ENCODE measurements at regions not wholly inside any gene's neighbourhood (a gene's known extent, or its start where the extent isn't known, plus 50 kb on each side); places are given as distances from the start of the nearest gene placed in this dataset.

DNA sequence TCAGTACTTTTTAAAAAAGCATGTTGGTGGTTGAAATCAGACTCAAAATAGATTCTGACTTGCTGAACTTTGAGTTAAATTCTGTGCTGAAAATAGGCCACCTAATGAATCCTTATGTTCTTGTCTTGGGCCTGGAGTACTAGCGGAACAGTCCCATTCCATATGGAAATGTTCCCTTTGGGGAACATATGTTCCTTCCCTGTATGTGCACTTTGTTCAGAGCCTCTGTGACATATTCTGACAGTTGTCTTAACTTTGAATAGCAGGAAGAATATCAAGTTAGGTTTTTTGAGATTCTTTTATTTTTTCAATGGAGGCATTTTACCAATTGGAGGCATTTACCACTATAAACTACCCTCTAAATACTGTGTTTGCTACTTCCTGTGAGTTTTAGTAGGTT is 1667.8 kb downstream of the PLA2G4A start:
- Histone ChIP-seq H3K27me3 (ENCODE audit: control insufficient read depth, insufficient read depth, low read length) (no peaks in the 10 kb centered on the region), H3K9ac (ENCODE audit: low read length) (no peak overlapping the region), H3K4me1 (ENCODE audit: control insufficient read depth, insufficient read depth, low read length) (no peaks in the 10 kb centered on the region), H3K36me3 (ENCODE audit: control insufficient read depth, insufficient read depth, low read length) (no peaks in the 10 kb centered on the region), H3K4me3 (ENCODE audit: low read length) (no peak overlapping the region), H3K27ac (ENCODE audit: low read depth, low read length) (no peak overlapping the region)

DNA sequence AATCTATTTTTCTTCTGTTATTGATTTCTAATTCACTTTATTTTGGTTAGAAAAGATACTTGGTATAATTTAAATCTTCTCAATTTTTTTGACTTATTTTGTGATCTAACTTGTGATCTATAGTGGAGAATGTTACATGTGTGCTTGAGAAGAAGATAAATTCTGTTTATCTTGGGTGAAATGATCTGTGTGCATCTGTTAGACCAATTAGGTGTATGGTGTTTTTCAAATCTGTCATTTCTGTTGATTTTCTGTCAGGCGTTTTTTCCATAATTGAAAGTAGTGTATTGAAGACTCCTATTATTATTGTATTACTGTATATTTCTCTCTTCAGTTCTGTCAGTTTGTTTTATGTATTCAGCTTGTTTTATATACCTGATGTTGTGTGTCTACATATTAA is 1668.3 kb downstream of the PLA2G4A start:
- H3K27me3 ChIP-seq (ENCODE audit: control insufficient read depth, insufficient read depth, low read length), result no peaks in the 10 kb centered on the region
- H3K36me3 ChIP-seq (ENCODE audit: control insufficient read depth, insufficient read depth, low read length), result no peaks in the 10 kb centered on the region
- no peaks in the 10 kb centered on the region for H3K4me1 ChIP-seq (ENCODE audit: control insufficient read depth, insufficient read depth, low read length)
- H3K27ac ChIP-seq (ENCODE audit: low read depth, low read length), result no peak overlapping the region
- no peak overlapping the region for H3K9ac ChIP-seq (ENCODE audit: low read length)
- no peak overlapping the region for H3K4me3 ChIP-seq (ENCODE audit: low read length)

DNA sequence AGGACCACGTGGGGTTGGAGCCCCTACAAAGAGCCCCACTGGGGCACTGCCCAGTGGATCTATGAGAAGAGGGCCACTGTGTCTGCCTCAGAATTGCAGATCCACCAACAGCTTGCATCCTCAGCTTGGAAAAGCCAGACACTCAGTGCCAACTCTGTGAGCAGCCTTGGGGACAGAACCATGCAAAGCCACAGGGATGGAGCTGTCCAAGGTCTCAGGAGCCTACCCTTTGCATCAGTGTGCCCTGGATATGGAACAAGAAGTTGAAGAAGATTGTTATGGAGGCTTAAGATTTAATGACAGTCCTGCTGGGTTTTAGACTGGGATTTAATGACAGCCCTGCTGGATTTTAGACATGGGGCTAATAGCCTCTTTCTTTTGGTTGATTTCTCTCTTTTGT is 1670.9 kb downstream of the PLA2G4A start:
- Histone ChIP-seq H3K27me3 (ENCODE audit: control insufficient read depth, insufficient read depth, low read length) (no peaks in the 10 kb centered on the region), H3K9ac (ENCODE audit: low read length) (no peak overlapping the region), H3K4me1 (ENCODE audit: control insufficient read depth, insufficient read depth, low read length) (no peaks in the 10 kb centered on the region), H3K4me3 (ENCODE audit: low read length) (no peak overlapping the region), H3K27ac (ENCODE audit: low read depth, low read length) (no peak overlapping the region), H3K36me3 (ENCODE audit: control insufficient read depth, insufficient read depth, low read length) (no peaks in the 10 kb centered on the region)

DNA sequence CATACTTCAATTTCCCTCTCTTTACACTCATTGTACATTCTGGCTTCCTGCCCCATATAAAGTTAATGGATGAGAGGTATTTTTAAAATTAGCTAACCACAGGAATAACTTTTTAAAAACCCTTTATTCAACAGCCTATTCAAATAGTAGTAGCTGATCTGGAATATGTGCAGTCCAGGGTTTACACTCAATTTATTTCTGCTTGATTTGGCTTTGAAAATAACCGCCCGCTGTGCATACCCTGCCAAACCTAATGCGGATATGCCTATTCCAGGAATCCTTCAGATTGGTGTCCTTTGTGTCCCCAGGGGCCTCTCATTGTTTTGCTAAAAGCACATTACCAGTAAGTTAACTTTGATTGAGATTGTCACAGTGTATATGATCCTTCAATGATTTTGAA is 1686.2 kb downstream of the PLA2G4A start:
- Histone ChIP-seq H3K27ac (ENCODE audit: low read depth, low read length) (no peak overlapping the region), H3K4me1 (ENCODE audit: control insufficient read depth, insufficient read depth, low read length) (no peaks in the 10 kb centered on the region), H3K36me3 (ENCODE audit: control insufficient read depth, insufficient read depth, low read length) (no peaks in the 10 kb centered on the region)

DNA sequence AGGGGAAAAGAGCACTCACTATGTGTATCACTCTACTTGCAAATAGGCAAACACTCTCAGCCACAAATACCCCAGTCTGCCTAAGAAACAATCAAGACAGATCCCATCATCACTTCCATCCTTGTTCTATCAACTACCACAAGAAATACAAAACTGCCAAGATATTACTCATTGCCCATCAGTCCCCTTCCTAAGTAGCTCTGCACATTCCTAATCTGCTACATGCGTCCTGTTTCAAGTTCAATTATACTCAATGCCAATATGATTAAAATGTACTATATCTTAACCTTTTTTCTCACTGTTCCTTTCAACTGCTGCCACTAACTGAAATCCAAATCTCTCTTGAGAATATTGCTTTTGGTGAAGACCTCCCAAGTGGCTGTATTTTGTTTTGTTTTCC is 1688.4 kb downstream of the PLA2G4A start:
- Histone ChIP-seq H3K36me3 (ENCODE audit: control insufficient read depth, insufficient read depth, low read length) (no peaks in the 10 kb centered on the region), H3K9ac (ENCODE audit: low read length) (no peak overlapping the region), H3K4me1 (ENCODE audit: control insufficient read depth, insufficient read depth, low read length) (no peaks in the 10 kb centered on the region), H3K27ac (ENCODE audit: low read depth, low read length) (no peak overlapping the region), H3K4me3 (ENCODE audit: low read length) (no peak overlapping the region), H3K27me3 (ENCODE audit: control insufficient read depth, insufficient read depth, low read length) (no peaks in the 10 kb centered on the region)

More for the DNA sequence above, 1686.2 kb downstream of the PLA2G4A start:
- Histone ChIP-seq H3K27me3 (ENCODE audit: control insufficient read depth, insufficient read depth, low read length) (no peaks in the 10 kb centered on the region), H3K9ac (ENCODE audit: low read length) (no peak overlapping the region), H3K4me3 (ENCODE audit: low read length) (no peak overlapping the region)

DNA sequence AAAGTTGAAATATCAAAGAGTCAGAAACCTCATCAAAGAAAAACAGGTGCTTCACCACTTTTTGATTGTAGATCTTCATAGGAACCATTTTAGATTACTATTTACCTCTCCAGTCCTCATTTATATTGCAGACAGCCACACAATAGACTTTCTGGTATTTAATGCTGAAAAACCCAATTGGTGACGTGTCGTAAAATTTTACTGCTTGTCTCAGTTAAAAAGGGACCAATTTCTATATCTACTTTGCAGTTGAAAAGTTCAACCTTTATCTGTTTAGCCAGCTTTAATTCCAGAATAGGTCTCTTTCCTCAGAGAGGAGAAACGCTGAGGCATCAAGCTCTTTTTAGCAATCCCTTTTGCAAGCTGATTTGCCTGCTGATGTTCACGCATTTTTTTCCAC is 1722.4 kb downstream of the PLA2G4A start:
- Histone ChIP-seq H3K4me1 (ENCODE audit: control insufficient read depth, insufficient read depth, low read length) (no peaks in the 10 kb centered on the region), H3K27me3 (ENCODE audit: control insufficient read depth, insufficient read depth, low read length) (no peaks in the 10 kb centered on the region), H3K4me3 (ENCODE audit: low read length) (no peak overlapping the region), H3K36me3 (ENCODE audit: control insufficient read depth, insufficient read depth, low read length) (no peaks in the 10 kb centered on the region), H3K9ac (ENCODE audit: low read length) (no peak overlapping the region), H3K27ac (ENCODE audit: low read depth, low read length) (no peak overlapping the region)

DNA sequence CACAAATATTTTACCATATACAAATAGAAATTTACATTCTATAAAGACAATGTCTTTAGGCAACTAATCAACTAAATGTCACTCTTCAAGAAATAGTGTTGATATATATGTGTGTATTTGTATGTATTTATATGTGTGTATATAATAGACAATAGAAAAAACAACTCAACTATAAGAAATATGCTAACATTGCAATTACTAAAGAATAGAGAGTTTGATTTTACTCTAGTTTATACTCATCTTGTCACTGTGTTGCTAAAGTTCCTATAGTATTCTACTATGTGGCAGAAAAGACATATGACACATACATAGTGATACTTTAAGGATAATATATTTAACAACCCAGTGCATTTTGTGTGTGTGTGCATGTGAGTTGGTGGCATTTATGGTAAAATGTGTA is 1728.3 kb downstream of the PLA2G4A start:
- no peaks in the 10 kb centered on the region for H3K36me3 ChIP-seq (ENCODE audit: control insufficient read depth, insufficient read depth, low read length)
- no peak overlapping the region for H3K9ac ChIP-seq (ENCODE audit: low read length)
- no peaks in the 10 kb centered on the region for H3K27me3 ChIP-seq (ENCODE audit: control insufficient read depth, insufficient read depth, low read length)
- no peaks in the 10 kb centered on the region for H3K4me1 ChIP-seq (ENCODE audit: control insufficient read depth, insufficient read depth, low read length)
- no peak overlapping the region for H3K4me3 ChIP-seq (ENCODE audit: low read length)
- no peak overlapping the region for H3K27ac ChIP-seq (ENCODE audit: low read depth, low read length)

DNA sequence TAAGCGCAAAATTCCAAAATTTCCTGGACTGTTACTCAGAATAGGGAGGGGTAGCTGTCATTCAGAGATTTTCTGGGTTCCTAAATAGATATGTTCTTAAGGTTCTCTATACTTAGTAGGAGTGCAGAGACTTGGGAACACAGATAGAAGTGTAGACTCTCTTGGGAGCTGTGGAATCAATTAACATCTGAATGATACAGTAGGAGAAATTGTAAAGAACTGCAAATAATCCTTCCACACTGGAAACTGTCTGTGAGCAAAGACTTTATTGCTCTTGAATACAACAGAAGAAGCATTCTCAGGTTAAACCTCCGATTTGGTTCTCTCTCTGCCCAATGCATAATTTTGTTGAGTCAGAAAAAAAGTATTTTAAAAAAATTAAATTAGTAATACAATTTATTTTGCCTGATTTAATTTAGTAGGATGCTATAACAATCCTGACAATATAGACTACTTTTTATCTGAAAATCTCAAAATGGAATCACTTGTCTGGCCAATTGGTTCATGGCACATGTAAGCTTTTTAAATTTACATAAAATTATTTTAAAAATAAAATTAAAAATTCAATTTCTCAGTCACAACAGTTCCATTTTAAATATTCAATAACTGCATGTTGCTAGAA is 1754.3 kb downstream of the PLA2G4A start:
- Histone ChIP-seq H3K9ac (ENCODE audit: low read length) (no peak overlapping the region), H3K4me3 (ENCODE audit: low read length) (no peak overlapping the region), H3K4me1 (ENCODE audit: control insufficient read depth, insufficient read depth, low read length) (no peaks in the 10 kb centered on the region), H3K27ac (ENCODE audit: low read depth, low read length) (no peak overlapping the region), H3K27me3 (ENCODE audit: control insufficient read depth, insufficient read depth, low read length) (no peaks in the 10 kb centered on the region), H3K36me3 (ENCODE audit: control insufficient read depth, insufficient read depth, low read length) (no peaks in the 10 kb centered on the region)

DNA sequence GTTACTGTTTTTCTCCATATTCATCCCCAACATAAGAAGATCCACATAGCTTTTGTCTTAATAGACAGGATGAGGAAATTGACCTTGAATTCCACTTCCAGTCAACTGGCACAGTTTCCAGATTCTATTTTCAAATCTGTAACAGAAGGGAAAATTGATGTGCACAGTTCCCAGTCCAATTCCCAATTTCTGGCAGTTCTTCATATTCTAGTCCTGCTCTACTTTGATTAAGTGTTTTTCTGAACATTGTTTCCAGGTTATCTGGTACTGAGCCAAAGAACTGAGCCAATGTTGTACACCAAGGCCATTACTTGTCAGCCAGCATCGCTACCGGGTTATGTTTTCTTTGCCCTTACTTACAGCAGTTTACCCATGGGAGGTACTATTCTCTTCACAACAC is 1755.4 kb downstream of the PLA2G4A start:
- H3K27me3 ChIP-seq (ENCODE audit: control insufficient read depth, insufficient read depth, low read length), result no peaks in the 10 kb centered on the region
- no peak overlapping the region for H3K4me3 ChIP-seq (ENCODE audit: low read length)
- H3K27ac ChIP-seq (ENCODE audit: low read depth, low read length), result no peak overlapping the region
- no peak overlapping the region for H3K9ac ChIP-seq (ENCODE audit: low read length)
- H3K4me1 ChIP-seq (ENCODE audit: control insufficient read depth, insufficient read depth, low read length), result no peaks in the 10 kb centered on the region
- H3K36me3 ChIP-seq (ENCODE audit: control insufficient read depth, insufficient read depth, low read length), result no peaks in the 10 kb centered on the region

DNA sequence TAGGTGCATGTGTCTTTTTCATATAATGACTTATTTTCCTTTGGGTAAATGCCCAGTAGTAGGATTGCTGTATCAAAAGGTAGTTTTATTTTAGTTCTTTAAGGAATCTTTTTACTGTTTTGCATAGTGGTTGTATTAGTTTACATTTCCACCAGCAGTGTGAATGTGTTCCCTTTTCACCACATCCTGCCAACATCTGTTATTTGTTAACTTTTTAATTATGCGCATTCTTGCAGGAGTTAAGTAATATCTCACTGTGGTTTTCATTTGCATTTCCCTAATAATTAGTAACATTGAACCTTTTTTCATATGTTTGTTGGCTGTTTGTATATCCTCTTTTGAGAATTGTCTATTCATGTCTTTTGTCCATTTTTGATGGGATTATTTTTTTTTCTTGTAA is 1761.9 kb downstream of the PLA2G4A start:
- Histone ChIP-seq H3K27me3 (ENCODE audit: control insufficient read depth, insufficient read depth, low read length) (no peaks in the 10 kb centered on the region), H3K36me3 (ENCODE audit: control insufficient read depth, insufficient read depth, low read length) (no peaks in the 10 kb centered on the region), H3K4me3 (ENCODE audit: low read length) (no peak overlapping the region), H3K9ac (ENCODE audit: low read length) (no peak overlapping the region), H3K4me1 (ENCODE audit: control insufficient read depth, insufficient read depth, low read length) (no peaks in the 10 kb centered on the region), H3K27ac (ENCODE audit: low read depth, low read length) (no peak overlapping the region)

DNA sequence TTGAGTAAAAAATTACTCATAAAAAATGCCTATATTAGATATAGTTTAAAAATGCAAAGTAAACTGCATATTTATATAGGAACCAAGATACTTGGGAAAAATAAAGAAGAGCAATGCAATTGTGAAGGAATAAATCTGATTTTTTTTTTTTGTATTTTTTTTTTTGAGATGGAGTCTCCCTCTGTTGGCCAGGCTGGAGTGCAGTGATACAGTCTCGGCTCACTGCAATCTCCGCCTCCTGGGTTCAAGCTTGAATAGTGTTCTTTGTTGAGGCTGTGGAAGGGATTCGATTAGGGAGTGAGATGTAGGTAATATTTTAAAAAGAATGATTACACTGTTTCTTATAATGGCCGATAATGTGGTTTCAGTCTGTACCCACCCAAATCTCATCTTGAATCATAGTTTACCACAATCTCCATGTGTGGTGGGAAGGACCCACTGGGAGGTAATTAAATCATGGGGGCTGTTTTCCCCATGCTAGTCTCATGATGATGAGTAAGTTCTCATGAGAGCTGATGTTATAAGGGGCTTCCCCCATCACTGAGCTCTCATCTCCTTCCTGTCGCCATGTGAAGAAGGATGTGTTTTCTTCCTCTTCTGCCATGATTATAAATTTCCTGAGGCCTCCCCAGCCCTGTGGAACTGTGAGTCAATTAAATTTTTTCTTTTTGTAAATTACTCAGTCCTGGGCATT is 1765.9 kb downstream of the PLA2G4A start:
- Histone ChIP-seq H3K9ac (ENCODE audit: low read length) (no peak overlapping the region), H3K36me3 (ENCODE audit: control insufficient read depth, insufficient read depth, low read length) (no peaks in the 10 kb centered on the region), H3K27ac (ENCODE audit: low read depth, low read length) (no peak overlapping the region), H3K4me3 (ENCODE audit: low read length) (no peak overlapping the region), H3K27me3 (ENCODE audit: control insufficient read depth, insufficient read depth, low read length) (no peaks in the 10 kb centered on the region), H3K4me1 (ENCODE audit: control insufficient read depth, insufficient read depth, low read length) (no peaks in the 10 kb centered on the region)

DNA sequence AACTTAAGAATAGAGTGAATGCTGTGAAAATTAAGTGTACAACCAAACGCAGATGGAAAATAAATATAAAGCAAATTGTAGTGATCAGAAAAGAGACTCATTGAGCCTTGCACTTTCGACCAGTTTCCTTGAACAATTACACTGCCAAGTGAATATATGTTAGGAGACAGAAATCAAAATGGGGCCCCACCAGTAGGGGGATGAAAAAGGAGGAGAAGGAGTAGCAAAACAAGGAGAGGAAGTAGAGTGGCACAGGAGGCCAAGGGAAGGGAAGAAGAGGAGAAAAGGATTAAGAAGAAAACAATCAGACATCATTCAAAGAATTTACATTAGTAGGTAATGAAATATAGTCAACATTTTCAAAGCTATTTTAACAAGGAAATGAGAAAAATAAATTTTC is 1770.6 kb downstream of the PLA2G4A start:
- Histone ChIP-seq H3K4me1 (ENCODE audit: control insufficient read depth, insufficient read depth, low read length) (no peaks in the 10 kb centered on the region), H3K27ac (ENCODE audit: low read depth, low read length) (no peak overlapping the region), H3K9ac (ENCODE audit: low read length) (no peak overlapping the region), H3K36me3 (ENCODE audit: control insufficient read depth, insufficient read depth, low read length) (no peaks in the 10 kb centered on the region), H3K27me3 (ENCODE audit: control insufficient read depth, insufficient read depth, low read length) (no peaks in the 10 kb centered on the region), H3K4me3 (ENCODE audit: low read length) (no peak overlapping the region)

DNA sequence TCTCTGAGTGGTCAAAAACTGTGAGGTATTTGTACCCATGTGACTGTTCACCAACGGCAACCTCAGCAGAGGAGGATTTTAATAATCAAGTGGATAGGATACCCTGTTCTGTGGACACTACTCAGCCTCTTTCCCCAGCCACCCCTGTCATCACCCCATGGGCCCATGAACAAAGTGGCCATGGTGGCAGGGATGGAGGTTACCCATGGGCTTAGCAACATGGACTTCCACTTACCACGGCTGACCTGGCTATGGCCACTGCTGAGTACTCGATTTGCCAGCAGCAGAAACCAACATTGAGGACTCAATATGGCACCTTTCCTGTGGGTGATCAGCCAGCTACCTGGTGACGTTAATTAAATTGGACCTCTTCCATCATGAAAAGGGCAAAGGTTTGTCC is 1782.7 kb downstream of the PLA2G4A start:
- H3K4me3 ChIP-seq (ENCODE audit: low read length), result no peak overlapping the region
- no peak overlapping the region for H3K27ac ChIP-seq (ENCODE audit: low read depth, low read length)
- no peaks in the 10 kb centered on the region for H3K4me1 ChIP-seq (ENCODE audit: control insufficient read depth, insufficient read depth, low read length)
- no peaks in the 10 kb centered on the region for H3K36me3 ChIP-seq (ENCODE audit: control insufficient read depth, insufficient read depth, low read length)
- H3K27me3 ChIP-seq (ENCODE audit: control insufficient read depth, insufficient read depth, low read length), result no peaks in the 10 kb centered on the region
- no peak overlapping the region for H3K9ac ChIP-seq (ENCODE audit: low read length)
